Ecto neural progenitor cell (in vitro differentiated cells): ENCODE measurements at regions not wholly inside any gene's neighbourhood (a gene's known extent, or its start where the extent isn't known, plus 50 kb on each side); places are given as distances from the start of the nearest gene placed in this dataset.
A peak's percentile ranks its signal among the peaks of the same experiment; 100 is the strongest.

Experiments used
- DNase-seq: peaks from one replicate; pipeline ENCODE4 v3.0.0-alpha.2; 2018; ENCODE audit warnings: low spot score

DNA sequence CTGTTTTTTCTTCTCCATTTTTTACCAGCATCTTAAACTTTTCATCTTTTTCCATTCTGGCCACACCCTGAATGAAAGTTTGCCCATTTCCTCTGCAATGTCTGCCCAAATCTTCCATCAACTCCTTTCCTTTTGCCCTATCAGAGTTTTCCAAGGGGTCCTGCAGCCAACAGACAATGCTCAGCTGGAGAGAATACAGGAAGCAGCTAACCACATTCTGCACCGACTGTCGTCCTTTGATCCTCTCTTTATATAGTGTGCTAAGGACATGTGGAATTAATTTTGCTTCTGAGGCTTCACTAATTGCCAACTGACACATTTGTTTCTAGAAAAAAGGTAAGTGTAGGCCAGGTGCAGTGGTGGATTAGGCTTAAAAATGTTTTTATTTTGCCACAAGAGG lies 50.5 kb upstream of the DLX2 start:
- DNase-seq, result no peak

DNA sequence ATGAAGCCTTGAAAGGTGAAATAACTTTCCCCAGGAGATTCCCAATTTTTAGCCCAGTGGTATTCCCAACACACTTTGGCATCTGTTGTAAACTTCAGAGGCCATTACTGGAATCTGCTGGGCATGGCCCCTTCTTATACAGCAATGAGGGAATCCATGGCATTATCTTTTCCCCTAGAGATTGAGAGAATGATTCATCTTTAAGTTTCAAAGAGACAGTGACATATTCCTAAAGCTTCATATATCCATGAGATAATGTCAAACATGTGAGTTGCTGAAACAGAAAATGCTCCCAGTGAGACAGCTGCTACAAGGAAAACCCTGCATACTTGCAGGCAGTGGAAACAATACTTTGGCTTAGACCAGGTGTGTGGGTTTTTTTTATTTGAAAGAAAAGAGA lies 51.1 kb upstream of the DLX2 start:
- no peak for DNase-seq

DNA sequence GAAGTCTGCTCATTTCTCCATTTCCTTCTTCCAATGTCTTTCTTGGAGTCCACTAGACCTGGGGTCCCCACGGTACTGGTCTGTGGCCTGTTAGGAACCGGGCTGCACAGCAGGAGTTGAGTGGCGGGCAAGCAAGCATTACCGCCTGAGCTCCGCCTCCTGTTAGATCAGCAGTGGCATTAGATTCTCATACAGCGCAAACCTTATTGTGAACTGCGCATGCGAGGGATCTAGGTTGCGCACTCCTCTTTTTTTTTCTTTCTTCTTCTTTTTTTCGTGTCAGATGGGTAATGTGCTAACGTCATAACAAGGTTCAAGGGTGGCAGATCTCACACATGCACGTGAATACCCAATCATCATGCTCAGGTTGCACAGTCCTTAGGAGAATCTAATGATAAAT lies 53.1 kb upstream of the DLX2 start:
- no peak for DNase-seq

DNA sequence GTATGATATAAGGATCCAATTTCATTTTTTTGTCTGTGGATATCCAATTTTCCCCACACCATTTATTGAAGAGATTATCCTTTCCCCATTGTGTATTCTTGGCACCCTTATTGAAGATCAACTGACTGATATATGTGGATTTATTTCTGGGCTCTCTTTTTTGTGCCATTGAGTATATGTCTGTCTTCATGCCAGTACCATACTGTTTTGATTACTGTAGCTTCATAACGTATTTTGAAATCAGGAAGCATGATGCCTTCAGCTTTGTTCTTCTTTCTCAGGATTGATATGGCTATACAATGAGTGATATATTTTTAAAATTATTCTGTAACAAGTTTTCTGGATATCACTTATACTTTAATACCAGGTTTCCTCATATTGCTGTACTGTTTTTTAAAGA lies 58.1 kb upstream of the DLX2 start:
- no peak for DNase-seq

DNA sequence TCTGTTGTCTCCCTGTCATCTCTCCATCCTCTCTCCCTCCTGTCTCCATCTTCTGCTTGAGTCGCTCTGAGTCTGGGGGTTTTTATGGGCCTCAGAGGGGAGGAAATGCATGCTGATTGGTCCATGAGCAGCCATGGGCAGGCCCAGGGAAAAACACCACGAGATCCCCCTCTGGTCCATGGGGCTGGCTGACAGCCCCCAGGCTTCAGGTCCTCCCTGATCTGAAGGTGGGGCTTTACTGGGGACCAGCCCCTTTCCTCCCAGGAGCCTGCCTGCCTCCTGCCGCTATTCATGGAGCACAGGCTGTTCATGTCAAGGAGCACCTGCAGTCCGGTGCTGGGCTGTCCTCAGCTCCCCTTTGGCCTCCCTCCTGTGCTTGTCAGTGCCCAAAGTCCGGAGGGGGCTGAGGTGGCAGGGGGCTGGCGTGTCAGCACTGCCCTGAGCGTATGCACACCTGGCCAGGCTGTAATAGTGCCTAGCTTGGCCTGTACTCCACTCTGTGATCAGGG lies 59.6 kb upstream of the DLX2 start:
- DNase-seq, result no peak

DNA sequence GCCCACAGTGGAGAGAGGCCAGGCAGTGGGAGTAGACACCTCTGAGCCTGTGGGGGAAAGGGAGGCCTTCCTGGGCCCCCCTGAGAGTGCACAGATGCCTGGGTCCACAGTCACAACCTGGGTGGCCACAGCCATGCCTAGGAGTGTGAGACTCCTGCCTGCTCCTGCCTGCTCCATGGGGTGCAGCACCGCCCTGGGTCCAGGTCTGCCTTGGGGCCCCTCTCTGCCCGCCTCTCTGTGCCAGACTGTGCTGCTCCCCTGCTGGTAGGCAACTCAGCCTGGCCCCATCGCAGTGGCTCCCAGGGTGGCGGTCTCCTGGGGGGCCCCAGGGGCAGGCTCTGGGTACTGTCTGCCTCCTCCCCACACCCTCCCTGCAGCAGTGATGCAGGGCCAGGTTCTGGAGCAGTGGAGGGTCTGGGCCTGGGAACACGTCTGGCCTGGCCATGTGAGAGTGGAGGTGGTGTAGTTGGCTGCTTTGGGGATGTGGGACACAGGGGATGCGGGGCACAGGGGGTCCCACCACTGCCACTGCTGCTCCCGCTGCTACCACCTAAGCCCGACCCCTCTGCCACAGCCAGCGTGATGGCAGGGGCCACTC lies 60.1 kb upstream of the DLX2 start:
- DNase-seq, result no peak

DNA sequence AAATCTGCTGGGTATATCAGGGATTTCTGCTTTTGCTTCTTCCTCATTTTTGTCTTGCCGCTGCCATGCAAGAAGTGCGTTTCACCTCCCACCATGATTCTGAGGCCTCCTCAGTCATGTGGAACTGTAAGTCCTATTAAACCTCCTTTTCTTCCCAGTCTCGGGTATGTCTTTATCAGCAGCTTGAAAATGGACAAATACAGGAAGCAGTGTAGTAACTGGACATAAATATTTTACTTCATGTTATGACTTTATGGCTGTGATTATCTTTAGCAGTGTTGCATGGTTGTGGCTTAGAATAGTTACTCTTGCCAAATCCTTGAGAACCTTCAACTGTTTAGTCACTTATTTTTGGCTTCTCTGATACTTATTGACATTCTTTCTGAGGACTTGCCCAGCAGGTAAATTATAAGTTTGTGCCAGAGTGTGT lies 66.2 kb upstream of the DLX2 start:
- DNase-seq, result no peak

DNA sequence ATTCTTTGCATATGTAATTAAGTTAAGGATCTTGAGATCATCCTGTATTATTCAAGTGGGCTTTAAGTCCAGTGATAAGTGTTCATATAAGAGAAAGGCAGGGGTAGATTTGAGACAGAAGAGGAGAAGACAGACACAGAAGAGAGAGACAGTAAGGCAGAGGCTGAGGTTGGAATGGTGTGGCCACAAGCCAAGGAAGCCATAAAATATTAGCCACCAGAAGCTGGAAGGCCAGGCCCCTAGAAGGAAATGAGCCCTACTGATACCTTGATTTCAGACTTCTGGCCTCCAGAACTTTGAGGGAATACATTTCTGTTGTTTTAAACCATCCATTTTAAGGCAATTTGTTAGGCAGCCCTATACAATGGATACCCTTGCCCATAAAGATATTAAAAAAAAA lies 66.9 kb upstream of the DLX2 start:
- DNase-seq, result no peak

DNA sequence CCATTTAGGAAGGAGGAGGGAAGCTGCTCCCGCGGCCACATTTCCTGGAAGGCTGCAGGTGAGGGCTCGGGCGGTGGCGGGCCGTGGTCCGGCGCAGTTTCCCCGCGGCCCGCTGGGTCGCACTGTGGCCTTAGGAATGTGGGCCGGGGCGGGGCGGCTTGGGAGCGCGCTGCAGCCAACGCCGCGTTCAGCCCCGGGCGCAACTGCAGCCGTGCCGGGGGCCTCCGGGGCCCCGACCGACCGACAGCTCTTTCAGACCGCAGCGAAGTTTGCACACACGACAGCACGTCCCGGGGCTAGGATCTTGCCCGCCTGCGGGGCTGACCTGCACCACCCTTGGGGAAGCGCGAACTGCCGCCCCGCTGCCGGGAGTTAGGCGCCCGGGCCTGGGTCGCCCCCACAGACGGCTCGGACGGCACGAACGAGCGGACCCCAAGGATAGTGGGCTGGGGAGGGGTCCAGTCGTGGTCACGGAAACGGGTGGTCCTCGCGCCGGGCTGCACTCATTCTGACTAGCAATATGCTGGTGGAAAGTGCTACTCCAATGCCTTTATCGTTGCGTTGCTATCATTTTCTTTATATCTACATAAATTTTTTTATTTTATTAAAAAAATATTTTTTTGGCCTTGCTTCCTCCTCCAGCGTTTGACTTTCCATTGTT lies 69.9 kb upstream of the DLX2 start:
- DNase-seq, result peak; percentile 87

DNA sequence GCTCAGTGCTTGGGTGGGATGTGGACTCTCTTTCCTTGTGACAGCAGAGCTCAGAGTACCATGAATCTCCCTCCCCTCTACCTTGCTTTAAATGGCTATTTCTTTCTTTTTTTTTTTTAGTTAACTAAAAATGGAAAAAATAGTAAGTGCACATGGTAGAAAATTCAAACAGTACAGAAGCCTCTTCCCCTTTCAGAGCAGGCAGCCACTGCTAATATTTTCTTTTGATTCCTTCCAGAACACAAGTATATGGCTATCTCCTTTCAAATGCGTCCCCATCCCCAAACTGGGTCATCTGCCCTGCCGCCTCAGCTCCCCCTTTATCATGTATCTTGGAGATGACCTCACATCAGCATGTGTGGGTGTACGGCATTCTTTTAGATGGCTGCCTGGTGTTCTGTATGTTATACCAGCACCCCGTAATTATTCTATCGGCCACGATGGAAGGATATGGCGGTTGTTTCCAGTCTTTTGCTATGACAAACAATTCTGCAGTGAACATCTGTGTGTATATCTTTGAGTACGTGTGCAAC lies 70.5 kb upstream of the DLX2 start:
- DNase-seq, result no peak

DNA sequence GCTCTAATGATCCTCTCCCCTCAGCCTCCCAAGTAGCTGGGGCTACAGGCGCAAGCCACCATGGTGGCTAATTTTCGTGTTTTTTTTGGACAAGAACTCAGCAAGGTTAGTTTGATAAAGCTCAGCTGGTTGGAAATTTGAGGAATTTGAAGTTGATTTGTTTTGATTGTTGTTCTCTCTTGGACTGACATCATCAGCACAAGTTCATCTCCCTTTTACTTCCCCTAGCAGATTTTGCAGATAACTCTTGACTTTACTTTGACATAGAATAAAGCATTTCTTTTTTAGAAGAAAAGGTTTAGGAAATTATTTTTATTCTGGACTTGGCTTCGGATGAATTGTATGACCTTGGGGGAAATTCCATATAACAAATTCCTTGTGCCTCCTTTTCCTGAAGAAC lies 74.9 kb upstream of the DLX2 start:
- DNase-seq, result no peak

DNA sequence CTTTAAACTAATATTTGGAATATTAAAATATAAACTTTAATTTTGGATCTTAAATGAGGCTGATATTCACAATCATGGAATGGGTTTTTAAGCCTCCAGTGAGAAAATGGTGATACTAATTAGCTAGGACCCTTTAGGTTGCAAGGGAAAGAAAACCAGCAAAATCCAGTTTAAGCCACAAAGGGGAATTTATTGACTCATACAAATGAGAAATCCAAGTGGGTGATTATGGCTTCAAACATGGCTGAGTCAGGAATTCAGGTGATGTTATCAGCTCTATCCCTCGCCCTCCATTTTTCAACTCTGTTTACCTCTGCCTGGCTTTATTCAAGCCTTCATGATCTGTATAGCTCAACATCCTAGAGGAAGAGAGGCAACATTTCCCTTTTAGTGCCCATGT lies 75.3 kb upstream of the DLX2 start:
- no peak for DNase-seq

DNA sequence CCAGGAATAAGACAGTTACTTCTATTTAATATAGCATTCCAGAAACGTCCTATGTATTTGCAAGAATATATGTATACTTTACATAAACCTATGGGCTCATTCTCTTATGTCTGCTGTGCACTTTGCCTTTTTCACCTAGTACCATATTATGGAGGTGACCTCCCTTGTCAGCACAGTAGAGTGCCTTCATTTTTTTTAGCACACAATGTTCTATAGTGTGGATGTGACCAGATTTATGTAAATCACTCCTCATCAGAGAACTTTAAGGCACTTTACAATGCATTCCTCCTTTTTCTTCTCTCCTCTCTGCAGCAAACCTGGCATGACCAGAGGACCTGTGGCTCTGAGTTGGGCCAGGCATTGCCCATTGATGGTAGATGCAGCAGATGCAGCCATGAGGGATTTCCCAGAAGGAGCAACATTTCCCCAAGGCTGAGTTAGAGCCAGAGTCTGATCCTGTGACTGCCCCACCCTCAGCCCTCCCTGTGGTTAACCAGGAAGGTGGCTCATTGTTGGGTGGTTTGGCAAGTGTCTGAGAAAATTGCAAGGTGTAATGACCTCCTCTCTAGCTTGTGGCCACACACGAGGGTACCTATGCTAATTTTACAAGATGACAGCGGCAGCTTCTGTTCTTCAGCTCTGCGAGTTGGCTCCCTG lies 76.5 kb upstream of the DLX2 start:
- DNase-seq, result no peak

DNA sequence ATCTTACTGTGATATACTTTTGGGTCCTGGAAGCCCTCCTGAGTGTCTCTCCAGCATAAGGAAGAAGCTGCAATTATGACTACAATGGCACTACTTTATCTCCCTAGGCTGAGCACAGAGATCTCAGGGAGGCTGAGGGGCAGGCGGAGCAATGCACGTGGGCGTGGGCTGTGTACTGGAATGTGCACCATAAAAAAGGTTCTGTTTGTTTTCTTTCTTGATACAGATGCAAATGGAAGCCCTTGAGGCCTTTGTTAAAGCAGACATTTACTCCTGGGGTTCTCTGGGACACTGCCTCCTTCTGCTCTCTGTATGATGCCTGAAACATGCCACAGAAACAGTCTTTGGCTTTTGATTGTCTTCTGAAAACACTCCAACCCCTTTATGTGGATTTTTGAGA lies 79.1 kb upstream of the DLX2 start:
- DNase-seq, result no peak

DNA sequence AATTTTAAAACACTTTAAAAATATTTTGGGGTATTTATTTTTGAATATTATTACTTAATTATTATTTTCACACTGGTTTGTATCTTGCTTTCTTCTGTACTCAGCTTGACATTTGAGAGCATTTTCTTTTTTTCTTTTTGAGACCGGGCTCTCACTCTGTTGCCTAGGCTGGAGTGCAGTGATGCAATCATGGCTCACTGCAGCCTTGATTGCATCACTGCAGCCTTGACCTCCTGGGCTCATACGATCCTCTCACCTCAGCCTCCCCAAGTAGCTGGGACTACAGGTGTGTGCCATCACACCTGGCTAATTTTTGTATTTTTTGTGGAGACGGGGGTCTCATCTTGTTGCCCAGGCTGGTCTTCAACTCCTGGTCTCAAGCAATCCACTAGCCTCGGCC lies 79.9 kb upstream of the DLX2 start:
- DNase-seq, result no peak

DNA sequence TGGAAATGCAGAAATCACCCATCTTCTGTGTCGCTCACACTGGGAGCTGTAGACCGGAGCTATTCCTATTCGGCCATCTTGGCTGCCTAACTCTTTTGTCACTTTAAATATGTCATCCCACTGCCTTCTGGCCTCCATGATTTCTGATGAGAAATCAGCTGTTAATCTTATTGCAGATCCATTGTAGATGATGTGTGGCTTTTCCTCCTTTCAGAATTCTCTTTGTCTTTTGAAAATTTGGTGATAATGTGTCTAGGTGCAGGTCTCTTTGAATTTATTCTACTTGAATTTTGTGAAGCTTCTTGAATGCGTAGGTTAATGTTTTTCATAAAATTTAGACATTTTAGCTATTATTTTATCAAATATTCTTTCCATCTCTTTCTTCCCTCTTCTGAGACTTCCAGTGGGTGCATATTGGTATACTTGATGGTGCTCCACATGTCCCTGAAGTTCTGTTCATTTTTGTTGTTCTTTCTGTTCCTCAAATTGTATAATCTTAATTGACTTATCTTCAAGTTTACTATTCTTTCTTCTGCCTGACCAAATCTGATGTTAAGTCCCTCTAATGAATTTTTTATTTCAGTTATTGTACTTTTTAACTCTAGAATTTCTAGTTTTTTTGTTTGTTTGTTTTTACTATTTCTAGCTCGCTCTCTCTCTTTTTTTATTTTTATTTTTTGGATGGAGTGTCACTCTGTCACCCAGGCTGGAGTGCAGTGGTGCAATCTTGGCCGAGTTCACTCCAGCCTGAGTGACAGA lies 90.8 kb upstream of the DLX2 start:
- DNase-seq, result no peak

DNA sequence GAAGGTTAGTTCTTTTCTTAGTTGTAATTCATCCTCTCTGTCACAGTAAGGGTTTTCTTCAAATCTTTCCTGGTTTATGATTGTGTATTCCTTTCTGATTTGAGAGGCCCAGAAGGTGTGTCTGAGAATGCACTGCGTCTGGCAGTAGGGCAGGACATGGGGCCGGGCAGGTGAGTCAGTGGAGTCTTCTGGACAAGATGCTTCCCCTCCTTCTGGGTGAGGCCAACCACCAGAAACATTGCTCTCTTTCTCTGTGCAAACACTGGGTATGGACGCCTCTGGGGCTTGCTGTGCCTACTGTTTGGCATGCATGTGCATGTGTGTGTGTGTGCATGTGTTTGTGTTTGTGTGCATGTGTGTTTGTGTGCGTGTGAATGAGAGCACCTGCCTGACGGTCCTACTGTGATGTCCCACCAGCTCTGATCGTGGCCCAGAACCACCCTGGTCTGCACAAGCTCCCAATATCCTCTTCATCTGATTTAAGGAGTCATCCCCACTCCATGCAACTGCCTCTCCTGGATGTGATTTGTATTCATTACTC lies 93.2 kb upstream of the DLX2 start:
- DNase-seq, result no peak

DNA sequence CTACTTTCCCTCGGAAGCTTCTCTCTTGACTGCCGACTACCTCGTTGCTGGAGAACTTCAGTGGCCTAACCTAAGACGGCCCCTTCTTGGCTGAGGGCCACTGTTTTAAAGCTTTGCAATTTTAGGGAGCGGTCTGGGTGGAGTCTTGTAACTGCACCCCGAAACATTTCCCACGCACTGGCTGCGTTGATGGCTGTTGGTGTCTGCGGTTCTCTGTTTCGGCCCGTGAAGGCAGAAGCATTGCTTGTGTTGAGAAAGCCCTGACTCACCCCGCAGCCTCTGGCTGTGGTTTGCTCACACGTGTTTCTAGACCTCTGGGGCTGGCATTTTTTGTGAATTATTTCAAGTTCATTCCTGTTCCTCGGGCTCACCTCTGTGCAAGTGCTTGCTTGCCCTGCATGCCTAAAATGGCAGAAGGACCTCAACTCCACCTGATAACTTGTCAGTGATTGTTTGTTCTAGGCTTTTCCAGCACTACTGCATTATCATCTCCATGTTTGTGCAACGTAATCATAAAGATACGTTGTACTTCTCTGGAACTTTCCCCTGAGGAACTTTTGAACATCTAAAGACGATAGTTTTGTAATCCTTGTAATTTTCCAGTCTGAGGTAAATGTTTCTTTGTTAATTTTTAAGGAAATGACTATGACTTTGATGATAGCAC lies 94.2 kb upstream of the DLX2 start:
- DNase-seq, result no peak

DNA sequence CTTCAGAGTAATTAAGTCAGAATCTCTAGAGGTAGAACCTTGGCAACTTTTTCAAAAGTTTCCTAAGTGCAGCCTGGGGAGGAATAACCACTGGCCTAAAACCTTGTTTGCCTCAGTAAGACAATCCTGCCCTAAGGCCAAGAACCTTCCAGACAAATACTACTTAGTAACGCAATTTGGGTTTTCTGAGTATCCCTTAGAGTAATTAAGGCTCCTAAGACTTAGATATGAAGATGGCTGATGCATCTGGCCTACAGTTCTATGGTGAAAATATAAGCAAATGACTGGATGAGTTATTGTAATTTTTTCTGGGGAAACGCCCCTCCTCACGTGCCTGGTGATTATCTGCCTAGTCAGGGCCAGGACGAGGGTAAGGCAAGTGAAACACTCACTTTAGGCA lies 95.7 kb upstream of the DLX2 start:
- no peak for DNase-seq

DNA sequence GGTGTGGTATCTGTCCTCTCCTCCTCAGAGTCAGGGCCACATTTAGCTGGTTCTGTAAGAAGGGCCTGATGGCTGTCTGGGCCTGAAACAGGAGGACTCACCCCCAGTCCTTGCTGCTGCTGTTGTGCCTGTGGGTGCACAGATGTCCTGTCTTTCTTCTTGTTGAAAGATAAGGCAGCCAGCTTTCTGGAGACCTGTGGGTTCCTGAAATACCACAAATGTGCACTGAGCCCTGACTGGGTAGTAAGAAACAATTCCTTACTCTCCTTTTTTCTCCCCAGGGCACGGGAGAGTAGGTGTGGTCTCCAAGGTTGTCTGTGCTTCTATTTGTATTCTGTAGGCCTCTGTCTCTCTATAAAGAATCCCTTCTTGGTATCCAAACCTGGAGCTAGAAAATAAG lies 96.2 kb upstream of the DLX2 start:
- no peak for DNase-seq

DNA sequence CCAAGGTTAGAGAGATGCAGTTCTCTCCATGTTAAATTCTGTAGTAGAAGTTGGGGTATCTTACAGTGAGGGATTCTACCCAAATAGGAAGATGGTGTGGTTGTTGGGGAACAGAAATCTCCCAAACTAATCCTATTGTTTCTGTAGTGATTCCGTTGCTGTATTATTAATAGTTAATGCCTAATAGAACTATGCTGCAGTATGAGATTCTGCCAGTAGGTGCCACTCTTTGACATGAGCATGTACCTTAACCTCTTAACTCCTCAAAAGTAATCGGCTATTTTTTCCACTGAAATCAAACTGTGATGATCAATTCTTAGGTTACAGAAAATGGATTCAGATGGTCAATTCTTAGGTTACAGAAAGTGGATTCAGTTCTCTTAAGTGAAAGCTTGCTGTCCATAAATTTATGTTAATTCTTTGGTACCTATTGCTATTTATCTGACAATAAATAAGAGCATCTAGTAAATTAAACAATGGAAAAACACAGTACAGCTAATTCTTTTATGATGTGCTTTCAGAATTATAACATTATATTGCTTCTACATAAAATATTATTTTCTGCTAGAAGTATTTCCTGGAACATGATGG lies 97.9 kb upstream of the DLX2 start:
- DNase-seq, result no peak
